GM18505 (cell line): ENCODE measurements at regions not wholly inside any gene's neighbourhood (a gene's known extent, or its start where the extent isn't known, plus 50 kb on each side); places are given as distances from the start of the nearest gene placed in this dataset.

ENCODE experiments used
- ATAC-seq: cut with Tn5 transposase; IDR thresholded peaks from one replicate; pipeline ENCODE4 v1.9.1; 2021; ENCODE audit not compliant: unreplicated experiment
- POLR2A ChIP-seq: IDR thresholded peaks from 4 replicates; pipeline ENCODE4 v1.6.1; 2011; ENCODE audit warnings: borderline replicate concordance; ENCODE audit not compliant: insufficient read depth, insufficient read length; ENCODE audit errors: extremely low read depth

- no peak for TF ChIP-seq POLR2A
- ATAC-seq: no peak
Measured at GRCh38 chr12:94717108-94717507, 66.8 kb upstream of the TMCC3 start.

DNA sequence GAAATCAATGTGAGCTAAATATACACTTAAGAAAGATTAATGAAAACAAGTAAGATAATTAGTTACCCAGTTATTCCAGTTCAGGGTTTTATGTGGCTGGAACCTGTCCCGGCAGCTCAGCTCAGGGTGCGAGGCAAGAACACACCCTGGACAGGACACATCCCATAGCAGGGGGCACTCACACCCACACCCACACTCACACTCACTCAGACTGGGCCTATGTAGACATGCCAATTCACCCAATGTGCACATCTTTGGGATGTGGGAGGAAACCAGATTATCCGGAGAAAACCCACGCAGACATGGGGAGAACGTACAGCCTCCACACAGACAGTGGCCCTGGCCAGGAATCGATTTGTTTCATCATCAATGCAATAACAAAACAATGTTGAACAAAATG is 66.0 kb upstream of the TMCC3 start:
- ATAC-seq: no peak
- no peak for TF ChIP-seq POLR2A

GRCh38 chr12:94714378-94715114 is 64.2 kb upstream of the TMCC3 start:
- no peak for ATAC-seq
- no peak for TF ChIP-seq POLR2A

DNA sequence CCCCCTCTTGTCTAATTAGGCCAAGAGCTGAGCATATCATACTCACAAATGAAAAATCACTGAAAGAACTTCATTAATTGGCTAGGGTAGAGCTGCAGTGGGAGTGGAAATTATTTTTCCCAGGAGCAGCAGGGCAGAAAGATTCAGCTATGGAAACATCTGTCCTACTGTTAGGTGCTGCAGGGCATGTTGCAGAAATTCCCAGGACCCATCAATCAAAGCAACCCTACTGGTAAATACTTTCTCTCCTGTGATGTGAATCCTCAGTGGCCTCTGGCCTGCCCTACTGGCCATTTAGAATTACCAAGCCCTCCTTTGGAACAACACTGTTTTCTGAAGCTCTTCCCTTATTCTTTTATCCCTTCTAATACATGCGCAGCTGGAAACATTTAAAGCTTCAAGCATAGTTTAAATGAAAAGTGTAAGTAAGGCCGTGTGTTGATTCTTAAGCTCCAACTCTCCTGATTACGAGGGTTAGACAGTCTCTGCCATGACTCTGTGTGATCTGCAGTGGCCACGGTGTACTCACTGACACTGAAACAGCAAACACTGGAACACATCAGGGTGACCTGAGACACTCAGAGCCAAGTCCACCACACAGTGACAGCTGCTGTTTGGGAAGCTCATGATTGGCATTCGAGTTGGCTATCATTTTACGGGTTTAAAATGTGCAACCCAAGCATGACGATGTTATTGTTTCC is 62.6 kb upstream of the TMCC3 start:
- no peak for TF ChIP-seq POLR2A
- ATAC-seq: no peak

DNA sequence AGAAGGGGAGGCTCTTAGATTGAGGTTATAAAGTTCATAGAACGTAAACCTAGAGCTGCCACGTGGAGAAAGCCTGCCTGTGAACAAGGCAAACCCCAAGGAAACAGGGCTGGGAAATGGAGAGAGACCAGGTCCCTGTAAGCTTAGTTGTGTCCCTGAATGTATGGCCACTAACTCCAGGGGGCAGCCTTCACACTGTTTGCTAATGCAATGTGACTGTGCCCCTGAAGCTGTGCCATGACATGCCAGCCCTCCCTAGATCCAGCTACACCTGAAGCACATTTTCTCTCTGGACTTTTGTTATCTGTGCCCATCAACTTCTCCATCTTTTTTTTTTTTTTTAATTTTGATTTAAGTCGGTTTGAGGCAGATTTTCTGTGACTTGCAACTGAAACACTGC is 60.6 kb upstream of the TMCC3 start:
- ATAC-seq: no peak

DNA sequence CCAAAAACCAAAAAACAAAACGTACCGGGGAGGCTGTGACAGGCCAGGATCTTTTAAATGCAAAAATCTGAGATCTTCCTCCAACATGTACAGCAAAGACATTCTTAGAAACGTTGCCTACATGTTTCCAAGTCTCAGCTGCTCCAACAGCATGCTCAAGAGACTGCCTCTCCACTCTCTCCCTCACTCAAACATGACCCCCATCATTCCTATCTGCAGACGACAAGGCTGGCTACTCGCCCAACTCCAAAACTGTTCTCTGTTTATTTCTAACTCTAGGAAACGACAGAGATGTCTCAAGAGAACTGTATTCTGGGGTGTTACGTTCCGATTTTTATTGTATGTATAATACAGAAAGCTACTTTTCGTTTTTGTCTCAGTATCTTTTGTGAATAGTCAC is 57.5 kb upstream of the TMCC3 start:
- no peak for TF ChIP-seq POLR2A
- no peak for ATAC-seq

More for the DNA sequence above, 60.6 kb upstream of the TMCC3 start:
- no peak for TF ChIP-seq POLR2A

GRCh38 chr12:94707036-94707435 is 56.7 kb upstream of the TMCC3 start:
- TF ChIP-seq POLR2A: no peak
- ATAC-seq: no peak

- no peak for TF ChIP-seq POLR2A
- ATAC-seq: peak; percentile 67
Measured at GRCh38 chr12:94706250-94706661, 55.9 kb upstream of the TMCC3 start.

DNA sequence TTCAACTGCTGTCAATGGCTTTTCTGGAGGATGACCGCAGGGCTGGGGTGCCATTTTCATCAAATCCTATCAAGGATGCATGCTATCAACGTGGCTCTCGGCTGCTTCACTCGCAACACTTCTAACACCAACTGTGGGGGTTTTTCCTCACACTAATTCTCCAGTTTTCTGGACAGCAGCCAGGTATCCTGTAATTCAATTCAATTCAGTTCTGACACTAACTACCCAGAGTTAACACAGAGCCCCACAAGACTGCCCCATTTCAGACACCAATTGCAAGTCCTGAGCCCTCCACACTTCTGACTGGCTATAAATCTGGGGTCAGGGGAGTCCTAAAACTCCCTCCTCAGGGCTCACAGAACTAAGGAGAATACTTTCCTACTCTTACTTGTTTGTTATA is 55.3 kb upstream of the TMCC3 start:
- ATAC-seq: no peak
- TF ChIP-seq POLR2A: no peak

- no peak for ATAC-seq
Measured at GRCh38 chr12:94704452-94705306, 54.3 kb upstream of the TMCC3 start.

DNA sequence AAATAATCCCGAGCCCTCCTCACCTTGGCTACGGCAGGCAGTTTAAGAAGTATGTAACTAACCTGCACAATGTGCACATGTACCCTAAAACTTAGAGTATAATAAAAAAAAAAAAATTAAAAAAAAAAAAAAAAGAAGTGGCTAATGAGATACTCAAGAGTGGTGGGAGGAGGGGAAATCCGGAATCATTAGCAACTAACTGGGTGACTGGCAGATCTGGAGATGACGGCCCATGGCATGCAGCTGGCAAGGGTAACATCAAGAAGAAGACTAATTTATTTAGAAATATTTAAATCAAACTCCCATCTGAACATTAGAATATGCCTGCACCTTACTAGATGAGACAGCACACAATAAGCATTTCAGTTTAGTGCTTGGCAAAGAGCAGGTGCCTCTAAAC is 52.3 kb upstream of the TMCC3 start:
- no peak for TF ChIP-seq POLR2A
- no peak for ATAC-seq

More at GRCh38 chr12:94704452-94705306, 54.3 kb upstream of the TMCC3 start:
- TF ChIP-seq POLR2A: no peak

- no peak for ATAC-seq
Measured at GRCh38 chr12:94701711-94702110, 51.4 kb upstream of the TMCC3 start.

GRCh38 chr12:94700662-94701061 is 50.3 kb upstream of the TMCC3 start:
- TF ChIP-seq POLR2A: no peak
- no peak for ATAC-seq

More at GRCh38 chr12:94701711-94702110, 51.4 kb upstream of the TMCC3 start:
- no peak for TF ChIP-seq POLR2A
